ENCODE measurements at regions not wholly inside any gene's neighbourhood (a gene's known extent, or its start where the extent isn't known, plus 50 kb on each side); places are given as distances from the start of the nearest gene placed in this dataset.
A peak's percentile ranks its signal among the peaks of the same experiment; 100 is the strongest.

- H3K4me3 ChIP-seq (ENCODE audit: low read depth, low read length): no peak overlapping the region
- no peak for DNase-seq (ENCODE audit: low read depth)
- TF ChIP-seq CTCF (IDR thresholded peaks at IDR 0.05; ENCODE audit: low read depth, low read length, missing control alignments): no peak
Observed at GRCh38 chr4:159483782-159484741, 381.2 kb downstream of the RAPGEF2 start.

GRCh38 chr4:159484864-159485263 is 382.0 kb downstream of the RAPGEF2 start:
- no peak for TF ChIP-seq CTCF (IDR thresholded peaks at IDR 0.05; ENCODE audit: low read depth, low read length, missing control alignments)
- H3K4me3 ChIP-seq (ENCODE audit: low read depth, low read length): no peak overlapping the region
- DNase-seq (ENCODE audit: low read depth): no peak

- peak; percentile 19 for DNase-seq (ENCODE audit: low read depth)
- TF ChIP-seq CTCF (IDR thresholded peaks at IDR 0.05; ENCODE audit: low read depth, low read length, missing control alignments): peak; percentile 88
- H3K4me3 ChIP-seq (ENCODE audit: low read depth, low read length): no peak overlapping the region
Observed at GRCh38 chr4:159487284-159487747, 384.4 kb downstream of the RAPGEF2 start.

- TF ChIP-seq CTCF (IDR thresholded peaks at IDR 0.05; ENCODE audit: low read depth, low read length, missing control alignments): no peak
- no peak overlapping the region for H3K4me3 ChIP-seq (ENCODE audit: low read depth, low read length)
- DNase-seq (ENCODE audit: low read depth): no peak
Observed at GRCh38 chr4:159489646-159490045, 386.8 kb downstream of the RAPGEF2 start.

- TF ChIP-seq CTCF (IDR thresholded peaks at IDR 0.05; ENCODE audit: low read depth, low read length, missing control alignments): no peak
- no peak for DNase-seq (ENCODE audit: low read depth)
- H3K4me3 ChIP-seq (ENCODE audit: low read depth, low read length): no peak overlapping the region
Observed at GRCh38 chr4:159495515-159496236, 392.8 kb downstream of the RAPGEF2 start.

GRCh38 chr4:159496248-159496647 is 393.4 kb downstream of the RAPGEF2 start:
- no peak for DNase-seq (ENCODE audit: low read depth)
- TF ChIP-seq CTCF (IDR thresholded peaks at IDR 0.05; ENCODE audit: low read depth, low read length, missing control alignments): no peak
- H3K4me3 ChIP-seq (ENCODE audit: low read depth, low read length): no peak overlapping the region
